ENCODE measurements at regions not wholly inside any gene's neighbourhood (a gene's known extent, or its start where the extent isn't known, plus 50 kb on each side); places are given as distances from the start of the nearest gene placed in this dataset.

GRCh38 chr5:57340681-57341080 lies 141.9 kb downstream of the ACTBL2 start:
- H3K27ac ChIP-seq (ENCODE audit: low read depth in 1 of 2, low read length in 2 of 2): no peak overlapping the region
- H3K27ac Mint-ChIP-seq: no peak overlapping the region
- H3K27me3 ChIP-seq (ENCODE audit: control insufficient read depth in 2 of 2, insufficient read depth in 2 of 2, low read length in 2 of 2): no peaks in the 10 kb centered on the region
- peaks cover 2% of the 10 kb centered on the region for H3K4me1 Mint-ChIP-seq
- H3K4me3 ChIP-seq (replicated peaks in 1 of 3; ENCODE audit: low read depth in 2 of 3, low read length in 3 of 3): no peak overlapping the region
- no peak overlapping the region for H3K9ac ChIP-seq (ENCODE audit: insufficient read depth, low read length, poor library complexity, severe bottlenecking)
- WGBS (ENCODE audit: insufficient coverage): no CpG with 5 or more reads among the region's 1 CpG
- H3K36me3 Mint-ChIP-seq: no peaks in the 10 kb centered on the region
- H3K9me3 Mint-ChIP-seq: no peaks in the 10 kb centered on the region
- intact Hi-C loops (cut with micrococcal nuclease): no loop called here
- H3K36me3 ChIP-seq (replicated peaks in 1 of 2; ENCODE audit: control insufficient read depth in 1 of 2, insufficient read depth in 2 of 2, low read length in 2 of 2): no peaks in the 10 kb centered on the region
- no peak overlapping the region for H3K4me2 ChIP-seq (replicated peaks; ENCODE audit: extremely low read depth, low read length, poor library complexity, severe bottlenecking)
- no peak for DNase-seq
- no peak overlapping the region for H3K4me3 Mint-ChIP-seq
- no peaks in the 10 kb centered on the region for H4K20me1 ChIP-seq (ENCODE audit: insufficient read depth, low read length)
- no peaks in the 10 kb centered on the region for H3K79me2 ChIP-seq (ENCODE audit: insufficient read depth, low read length)
- no peaks in the 10 kb centered on the region for H3K4me1 ChIP-seq (ENCODE audit: control insufficient read depth in 1 of 2, insufficient read depth in 2 of 2, low read length in 2 of 2)
- no peaks in the 10 kb centered on the region for H3K9me3 ChIP-seq (replicated peaks in 1 of 2; ENCODE audit: control insufficient read depth in 1 of 2, insufficient read depth in 1 of 2, low read length in 2 of 2)
- H3K27me3 Mint-ChIP-seq (ENCODE audit: low read depth in 3 of 3): peaks cover 0 to under 1% (median 0%) of the 10 kb centered on the region in 3 donors
- TF ChIP-seq, protein P1, sequence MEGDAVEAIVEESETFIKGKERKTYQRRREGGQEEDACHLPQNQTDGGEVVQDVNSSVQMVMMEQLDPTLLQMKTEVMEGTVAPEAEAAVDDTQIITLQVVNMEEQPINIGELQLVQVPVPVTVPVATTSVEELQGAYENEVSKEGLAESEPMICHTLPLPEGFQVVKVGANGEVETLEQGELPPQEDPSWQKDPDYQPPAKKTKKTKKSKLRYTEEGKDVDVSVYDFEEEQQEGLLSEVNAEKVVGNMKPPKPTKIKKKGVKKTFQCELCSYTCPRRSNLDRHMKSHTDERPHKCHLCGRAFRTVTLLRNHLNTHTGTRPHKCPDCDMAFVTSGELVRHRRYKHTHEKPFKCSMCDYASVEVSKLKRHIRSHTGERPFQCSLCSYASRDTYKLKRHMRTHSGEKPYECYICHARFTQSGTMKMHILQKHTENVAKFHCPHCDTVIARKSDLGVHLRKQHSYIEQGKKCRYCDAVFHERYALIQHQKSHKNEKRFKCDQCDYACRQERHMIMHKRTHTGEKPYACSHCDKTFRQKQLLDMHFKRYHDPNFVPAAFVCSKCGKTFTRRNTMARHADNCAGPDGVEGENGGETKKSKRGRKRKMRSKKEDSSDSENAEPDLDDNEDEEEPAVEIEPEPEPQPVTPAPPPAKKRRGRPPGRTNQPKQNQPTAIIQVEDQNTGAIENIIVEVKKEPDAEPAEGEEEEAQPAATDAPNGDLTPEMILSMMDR (IDR thresholded peaks at IDR 0.05): no peak
- no peak overlapping the region for H2AFZ ChIP-seq (ENCODE audit: insufficient read depth, low read depth, low read length, poor library complexity, severe bottlenecking)

DNA sequence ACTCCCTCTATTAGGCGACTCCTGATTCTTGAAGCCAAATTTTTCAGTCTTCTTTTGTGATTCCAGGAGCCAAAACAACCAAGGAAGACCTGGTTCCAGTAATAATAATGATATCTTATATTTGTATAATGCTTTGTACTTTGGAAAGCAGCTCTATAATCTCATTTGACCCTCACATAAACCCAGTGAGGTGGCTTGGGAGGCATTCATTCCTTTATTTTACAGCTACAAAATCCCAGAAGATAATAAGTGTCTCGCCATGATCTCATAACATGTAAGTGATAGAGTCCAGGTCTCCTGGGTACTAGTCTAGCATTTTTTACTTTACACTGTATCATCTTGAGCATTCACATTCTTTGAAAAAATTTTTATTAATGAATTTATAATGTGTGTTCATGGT lies 143.1 kb downstream of the ACTBL2 start:
- Mint-ChIP-seq H3K27me3 (ENCODE audit: low read depth in 3 of 3) (peaks cover 0 to 2% (median 0%) of the 10 kb centered on the region in 3 donors), H3K4me3 (no peak overlapping the region), H3K36me3 (no peaks in the 10 kb centered on the region), H3K4me1 (peaks cover 2% of the 10 kb centered on the region), H3K27ac (no peak overlapping the region), H3K9me3 (no peaks in the 10 kb centered on the region)
- TF ChIP-seq, protein P1 (IDR thresholded peaks at IDR 0.05): no peak
- H4K20me1 ChIP-seq (ENCODE audit: insufficient read depth, low read length): no peaks in the 10 kb centered on the region
- DNase-seq: no peak
- no peak overlapping the region for H3K27ac ChIP-seq (ENCODE audit: low read depth in 1 of 2, low read length in 2 of 2)
- H3K4me3 ChIP-seq (replicated peaks in 1 of 3; ENCODE audit: low read depth in 2 of 3, low read length in 3 of 3): no peak overlapping the region
- no peaks in the 10 kb centered on the region for H3K79me2 ChIP-seq (ENCODE audit: insufficient read depth, low read length)
- H3K4me1 ChIP-seq (ENCODE audit: control insufficient read depth in 1 of 2, insufficient read depth in 2 of 2, low read length in 2 of 2): no peaks in the 10 kb centered on the region
- no peaks in the 10 kb centered on the region for H3K27me3 ChIP-seq (ENCODE audit: control insufficient read depth in 2 of 2, insufficient read depth in 2 of 2, low read length in 2 of 2)
- H3K9ac ChIP-seq (ENCODE audit: insufficient read depth, low read length, poor library complexity, severe bottlenecking): no peak overlapping the region
- H2AFZ ChIP-seq (ENCODE audit: insufficient read depth, low read depth, low read length, poor library complexity, severe bottlenecking): no peak overlapping the region
- H3K4me2 ChIP-seq (replicated peaks; ENCODE audit: extremely low read depth, low read length, poor library complexity, severe bottlenecking): no peak overlapping the region
- intact Hi-C loops (cut with micrococcal nuclease): no loop called here
- no CpG with 5 or more reads among the region's 2 CpGs for WGBS (ENCODE audit: insufficient coverage)
- no peaks in the 10 kb centered on the region for H3K9me3 ChIP-seq (replicated peaks in 1 of 2; ENCODE audit: control insufficient read depth in 1 of 2, insufficient read depth in 1 of 2, low read length in 2 of 2)
- no peaks in the 10 kb centered on the region for H3K36me3 ChIP-seq (replicated peaks in 1 of 2; ENCODE audit: control insufficient read depth in 1 of 2, insufficient read depth in 2 of 2, low read length in 2 of 2)
